GM04503 (cell line): ENCODE measurements at regions not wholly inside any gene's neighbourhood (a gene's known extent, or its start where the extent isn't known, plus 50 kb on each side); places are given as distances from the start of the nearest gene placed in this dataset.

Experiments used
- DNase-seq: peaks from one replicate; pipeline ENCODE4 v3.0.0-alpha.2; 2012; ENCODE audit warnings: low read depth

DNA sequence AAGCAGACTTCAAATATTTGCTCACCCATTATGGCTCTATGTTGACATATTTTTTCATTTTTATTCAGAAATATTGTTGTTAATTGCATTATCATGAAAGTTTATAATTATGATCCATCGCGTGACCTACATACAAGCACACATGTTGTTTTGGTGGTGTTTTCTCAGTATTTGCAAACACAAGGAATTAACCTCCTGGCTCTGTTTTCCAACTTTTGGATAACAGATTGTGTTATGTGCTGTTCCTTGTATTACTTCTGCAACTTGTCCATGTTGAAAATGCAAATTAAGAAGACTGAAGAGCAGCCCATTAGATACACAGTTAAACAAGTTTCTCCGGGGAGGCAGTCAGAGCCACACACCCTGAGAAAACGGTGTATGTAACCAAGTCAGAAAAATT lies 201.2 kb downstream of the SEC23A start:
- DNase-seq, result no peak

DNA sequence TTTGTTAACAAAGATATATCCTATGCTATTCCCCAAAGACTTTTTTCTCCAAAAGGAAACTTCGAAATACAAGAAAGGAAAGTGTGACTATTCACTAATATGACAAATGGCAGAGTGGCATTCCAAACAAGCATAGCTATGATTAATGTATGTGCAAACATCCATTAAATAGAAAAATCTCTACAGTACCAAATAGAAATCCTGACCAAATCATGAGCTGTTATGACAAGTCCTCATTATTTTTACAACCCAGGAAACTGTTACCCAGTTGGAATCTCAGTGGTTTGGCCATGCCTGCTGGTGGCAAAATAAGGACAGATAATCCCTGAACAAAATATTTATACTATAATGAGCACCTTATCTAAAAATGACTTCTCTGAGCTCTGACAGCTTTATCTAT lies 202.1 kb downstream of the SEC23A start:
- DNase-seq, result no peak

DNA sequence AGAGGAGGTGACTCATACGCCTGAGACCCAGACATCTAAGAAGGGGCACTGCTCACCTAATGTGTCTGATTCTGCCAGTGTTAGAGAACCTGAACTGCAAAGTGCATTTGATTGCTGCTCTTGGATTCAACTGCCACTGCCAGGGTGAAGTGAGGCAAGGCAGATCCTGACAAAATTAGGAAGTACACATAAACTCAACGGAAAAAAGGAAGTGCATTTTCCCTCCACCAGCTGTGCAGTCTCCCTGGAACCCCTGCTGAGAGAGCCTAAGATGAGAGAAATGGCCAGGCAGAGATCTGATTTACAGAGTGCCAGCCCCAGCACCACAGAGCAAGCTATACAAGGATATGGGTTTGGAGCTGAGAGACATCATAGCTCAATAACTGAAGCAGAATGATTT lies 215.3 kb downstream of the SEC23A start:
- no peak for DNase-seq

DNA sequence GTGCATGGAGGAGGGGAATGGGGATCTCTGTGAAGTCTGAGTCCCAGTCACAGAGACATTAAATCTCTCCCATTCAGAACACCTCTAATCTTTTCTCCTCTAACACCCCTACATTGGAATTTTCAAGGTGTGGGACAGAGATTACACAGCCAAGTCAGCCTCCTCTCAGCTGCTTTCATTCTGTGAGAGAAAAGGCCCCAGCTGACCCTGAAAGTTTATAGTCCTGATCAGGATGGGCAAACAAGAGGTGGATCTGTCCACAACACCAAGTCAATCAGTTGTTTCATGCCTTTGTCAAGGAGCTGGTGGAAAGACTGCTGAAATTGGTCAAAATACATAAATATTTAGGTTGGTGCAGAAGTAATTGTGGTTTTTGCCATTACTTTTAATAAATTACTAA lies 218.9 kb downstream of the SEC23A start:
- no peak for DNase-seq

DNA sequence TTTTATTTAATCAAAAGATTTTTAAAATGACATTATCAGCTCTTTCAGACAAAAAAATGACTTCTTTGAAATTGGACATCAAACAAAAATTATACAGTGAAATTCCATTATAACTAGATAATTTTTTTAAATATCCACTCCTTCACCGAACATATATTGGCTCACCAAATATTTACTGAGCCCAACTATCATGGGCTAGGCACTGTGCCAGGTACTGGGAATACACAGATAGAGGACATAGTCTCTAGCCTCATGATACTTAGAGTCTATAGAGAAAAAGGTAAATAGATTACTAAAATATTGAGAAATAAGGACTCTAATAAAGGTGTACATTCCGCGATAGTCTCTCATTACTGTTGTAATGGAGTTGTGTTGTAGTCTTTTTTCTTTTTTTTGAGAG lies 219.9 kb downstream of the SEC23A start:
- DNase-seq, result no peak

DNA sequence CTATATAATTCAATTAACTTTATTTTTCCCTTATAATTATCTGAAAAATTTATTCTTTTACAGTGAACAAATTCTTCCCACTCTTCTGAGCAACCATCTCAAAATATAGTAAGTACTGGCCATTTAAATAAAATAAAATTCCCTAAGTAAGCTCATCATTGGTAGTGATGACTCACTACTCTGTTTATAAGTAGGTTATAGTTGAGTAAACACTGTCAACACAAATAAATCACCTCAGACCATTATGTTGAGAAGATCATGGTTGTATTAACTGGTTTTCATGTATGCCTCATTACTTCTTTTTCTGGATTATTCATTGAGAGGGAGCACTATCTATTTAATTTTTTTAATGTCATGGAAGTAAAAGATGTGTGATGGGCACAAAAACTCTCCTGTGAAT lies 220.5 kb downstream of the SEC23A start:
- no peak for DNase-seq

DNA sequence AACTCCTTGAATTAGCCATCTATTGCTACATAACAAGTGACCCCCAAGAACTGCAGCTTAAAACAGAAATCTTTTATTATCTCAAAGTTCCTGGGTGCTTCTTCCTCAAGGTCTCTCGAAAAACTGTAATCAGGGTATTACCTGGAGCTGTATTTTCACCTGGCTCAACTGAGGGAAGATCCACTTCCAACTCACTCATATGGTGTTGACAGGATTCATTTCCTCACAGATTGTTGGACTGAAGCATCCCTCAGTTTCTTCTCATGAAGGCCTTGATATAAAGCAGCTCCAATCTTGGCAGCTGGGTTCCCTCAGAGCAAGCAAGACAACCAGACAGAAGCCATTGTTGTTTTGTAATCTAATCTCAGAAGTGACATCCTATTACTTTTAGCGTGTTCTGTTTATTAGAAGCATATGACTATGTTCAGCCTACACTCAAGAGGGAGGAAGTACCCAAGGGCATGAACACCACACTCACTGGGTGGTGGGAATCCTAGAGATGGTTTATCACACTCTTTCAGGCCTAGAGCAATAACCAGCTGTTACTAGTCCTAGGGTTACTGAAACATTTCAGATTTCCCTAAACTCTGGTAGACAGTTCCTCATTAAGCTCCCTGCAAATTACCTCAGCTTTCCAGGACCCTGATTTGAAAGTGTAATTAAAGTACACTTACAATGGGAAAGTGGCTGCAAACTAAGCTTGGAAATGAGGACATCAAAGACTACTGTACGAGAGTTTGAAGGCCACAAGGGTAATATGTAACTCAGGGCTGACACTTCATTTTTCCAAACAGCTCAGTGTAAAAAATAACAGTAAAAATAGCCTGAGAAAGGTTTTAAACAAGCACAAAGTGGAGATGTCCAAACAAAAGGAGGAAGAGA lies 222.2 kb downstream of the SEC23A start:
- DNase-seq, result no peak

DNA sequence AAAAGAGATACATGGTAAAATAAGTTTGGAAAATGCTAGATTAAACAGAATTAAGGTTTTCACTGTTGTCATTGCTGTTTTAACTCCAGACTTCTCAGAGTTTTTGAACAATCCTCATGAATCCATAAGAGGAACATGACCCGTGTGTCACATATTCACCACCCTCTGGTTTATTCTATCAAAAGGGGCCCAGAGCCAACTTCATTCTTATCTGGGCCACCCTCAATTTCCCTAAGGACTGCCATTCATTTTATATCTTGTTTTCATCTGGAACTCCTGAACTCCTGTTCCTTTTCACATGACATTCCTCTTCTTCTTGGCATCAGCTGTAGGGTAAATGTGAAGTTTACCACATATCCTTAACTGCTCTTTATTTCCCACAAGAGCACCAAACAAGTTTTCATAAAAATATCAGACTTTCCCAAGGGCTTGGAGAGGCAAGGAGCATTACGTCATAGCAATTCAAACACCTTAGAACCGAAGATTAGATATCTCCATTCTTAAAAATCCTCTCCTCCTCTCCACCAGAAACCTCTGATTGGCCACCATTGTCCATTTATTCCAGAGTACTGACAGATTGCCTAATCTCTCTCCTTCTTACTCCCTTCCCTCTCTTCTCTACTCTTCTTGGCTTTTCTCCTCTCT lies 225.2 kb downstream of the SEC23A start:
- DNase-seq, result no peak

DNA sequence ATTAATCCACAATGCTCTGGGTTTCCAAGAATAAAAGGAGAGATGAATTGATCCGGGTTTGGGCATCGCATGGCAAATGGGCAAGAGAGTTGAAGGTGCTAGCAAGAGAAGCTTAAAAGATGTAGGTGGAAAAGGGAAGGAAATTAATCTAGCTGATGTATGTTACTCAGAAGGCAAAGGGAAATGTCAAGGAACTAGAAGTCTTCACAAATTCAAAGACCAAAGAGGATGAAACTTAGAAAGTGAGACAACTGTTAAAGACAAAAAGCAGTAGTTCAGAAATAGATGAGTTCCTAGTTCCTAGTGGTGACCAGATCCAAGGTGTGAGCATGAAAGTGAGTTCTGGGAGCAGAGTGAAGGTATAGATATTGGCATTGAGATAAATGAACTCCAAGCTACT lies 228.3 kb downstream of the SEC23A start:
- DNase-seq, result no peak

DNA sequence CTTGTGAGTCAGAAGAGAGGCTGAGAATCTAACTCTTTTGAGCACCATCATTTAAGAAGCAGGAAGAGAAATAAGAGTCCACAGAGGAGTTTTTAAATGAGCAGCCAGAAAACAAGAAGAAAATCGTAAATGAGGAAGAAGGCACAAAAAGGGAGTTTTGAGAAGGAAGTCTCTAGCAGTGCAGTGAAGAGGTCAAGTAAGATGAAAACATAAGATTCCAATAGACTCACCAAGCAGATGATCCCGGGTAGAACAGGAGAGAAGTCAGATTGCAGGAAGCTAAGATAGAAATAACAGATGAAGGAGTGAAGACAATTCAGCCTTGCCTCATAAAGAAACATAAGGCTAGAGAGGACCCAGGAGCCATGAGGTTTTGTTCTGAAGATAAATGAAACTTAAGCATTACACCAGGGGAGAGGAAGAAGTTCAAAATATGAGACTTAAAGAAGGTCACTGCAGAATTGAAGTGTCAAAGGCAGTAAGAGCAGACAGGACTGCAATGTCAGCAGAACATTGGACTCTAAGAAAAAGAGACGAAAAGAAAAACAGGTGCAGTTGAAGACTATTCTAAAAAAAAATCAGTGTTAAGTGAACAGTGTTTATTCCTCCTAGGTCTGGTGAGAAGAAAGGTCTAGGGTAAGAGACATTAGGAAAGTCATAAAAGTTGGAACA lies 229.0 kb downstream of the SEC23A start:
- no peak for DNase-seq

DNA sequence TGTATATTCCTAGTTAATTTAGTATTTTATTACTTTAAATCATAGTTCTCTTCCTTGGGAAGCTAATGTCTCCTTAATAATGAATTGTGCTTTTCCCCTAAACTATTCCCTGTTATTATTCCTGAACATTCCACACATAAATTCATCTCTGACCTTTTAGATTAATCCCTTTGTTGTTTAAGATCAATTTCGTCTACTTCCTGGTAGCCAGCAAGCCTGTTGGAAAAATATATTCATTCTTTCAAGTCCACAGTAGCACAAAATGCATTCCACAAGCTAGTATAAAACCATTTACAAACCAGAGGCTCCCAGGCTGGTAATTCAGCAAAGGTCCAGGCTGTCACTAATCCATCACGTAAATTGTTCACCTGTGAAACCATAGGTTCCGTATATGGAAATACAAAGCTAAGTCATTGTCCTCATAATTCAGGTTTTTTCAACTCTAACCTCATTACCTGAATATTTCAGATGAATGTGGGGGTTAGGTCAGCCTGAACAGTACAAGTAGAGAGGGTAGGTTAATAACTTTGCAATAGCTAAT lies 232.7 kb downstream of the SEC23A start:
- no peak for DNase-seq

DNA sequence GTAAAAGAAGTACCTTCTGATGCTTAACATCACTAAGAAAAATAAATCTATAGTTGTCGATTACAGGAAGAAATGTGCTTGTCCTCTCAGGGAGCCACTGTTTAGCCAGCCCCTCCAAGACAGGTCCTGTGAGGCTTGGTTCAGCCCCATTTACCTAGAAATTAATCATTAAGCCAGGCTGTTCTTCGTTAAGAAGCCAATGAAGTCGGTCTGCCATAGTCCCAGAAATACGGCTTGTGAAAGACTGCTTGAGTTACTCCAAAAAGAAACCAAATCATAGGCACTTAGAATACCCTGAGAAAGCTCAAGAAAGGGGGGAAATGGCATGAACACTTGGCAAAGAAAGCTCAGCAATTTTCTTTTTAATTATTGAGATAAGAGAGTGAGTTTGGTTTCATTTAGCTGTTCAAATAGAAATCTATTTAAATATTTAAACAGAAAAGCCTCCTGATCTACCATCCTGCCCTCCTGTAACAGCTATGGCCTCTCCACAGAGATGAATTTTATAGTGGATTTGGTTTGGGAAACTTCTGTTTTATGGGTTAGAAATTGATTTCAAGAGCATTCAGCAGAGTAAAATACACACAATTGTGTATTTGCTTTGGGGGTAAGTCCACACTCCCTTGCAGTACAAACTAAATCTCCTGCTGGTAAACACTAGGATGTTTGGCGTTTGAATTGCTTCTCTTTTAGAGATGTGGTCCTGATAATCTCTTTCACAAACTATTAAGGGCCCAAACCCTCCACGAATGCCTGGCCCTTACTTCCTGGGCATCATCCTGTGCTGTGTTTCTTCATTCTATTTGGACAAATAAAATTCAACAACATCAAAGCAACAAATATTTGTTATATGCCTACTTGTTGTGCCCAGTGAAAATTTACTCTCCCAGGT lies 234.4 kb downstream of the SEC23A start:
- DNase-seq, result no peak

DNA sequence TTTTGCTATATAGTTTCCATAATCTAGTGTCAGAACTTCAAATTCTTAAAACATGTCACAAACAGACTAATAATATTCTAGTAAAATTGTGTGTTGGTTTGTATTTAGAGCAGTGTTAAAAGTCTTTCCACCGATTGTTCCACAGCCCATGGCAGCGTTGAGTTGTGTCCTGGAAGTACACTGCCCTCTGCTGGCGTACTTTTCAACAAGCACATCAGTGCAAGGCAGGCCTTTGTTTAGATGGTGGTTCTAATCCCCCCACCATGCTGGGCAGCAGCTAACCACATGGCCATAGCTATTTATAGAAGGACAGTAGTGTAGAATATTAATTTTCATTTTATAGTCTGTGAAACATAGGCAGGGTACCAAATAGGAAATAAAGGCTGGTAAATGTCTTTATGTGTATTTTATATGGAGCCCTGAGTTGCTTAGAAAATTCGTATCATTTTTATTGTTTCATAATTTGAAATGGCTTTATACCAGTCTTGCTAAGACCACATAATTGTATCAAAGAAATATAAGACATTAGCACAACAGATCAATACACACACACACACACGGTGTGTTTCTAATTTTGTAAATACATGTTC lies 235.4 kb downstream of the SEC23A start:
- peak; percentile 19 for DNase-seq

DNA sequence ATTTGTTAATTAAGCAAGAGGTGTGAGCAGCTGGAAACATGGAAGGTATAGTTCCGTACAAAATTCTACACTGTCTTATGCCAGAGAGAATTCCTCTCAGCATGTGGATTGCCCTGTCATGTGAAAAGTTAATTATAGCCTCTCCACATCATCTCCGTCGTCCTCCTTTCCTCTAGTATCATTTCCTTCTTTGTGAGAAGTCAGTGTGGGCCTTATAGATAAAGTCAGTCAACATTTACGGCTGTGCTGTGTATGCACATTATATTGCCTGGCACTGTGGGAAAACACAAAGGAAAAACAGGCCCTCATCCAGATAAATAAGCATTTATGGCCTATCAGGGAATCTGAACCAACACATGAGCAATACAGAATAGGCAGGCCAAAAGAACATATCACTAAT lies 236.6 kb downstream of the SEC23A start:
- no peak for DNase-seq

DNA sequence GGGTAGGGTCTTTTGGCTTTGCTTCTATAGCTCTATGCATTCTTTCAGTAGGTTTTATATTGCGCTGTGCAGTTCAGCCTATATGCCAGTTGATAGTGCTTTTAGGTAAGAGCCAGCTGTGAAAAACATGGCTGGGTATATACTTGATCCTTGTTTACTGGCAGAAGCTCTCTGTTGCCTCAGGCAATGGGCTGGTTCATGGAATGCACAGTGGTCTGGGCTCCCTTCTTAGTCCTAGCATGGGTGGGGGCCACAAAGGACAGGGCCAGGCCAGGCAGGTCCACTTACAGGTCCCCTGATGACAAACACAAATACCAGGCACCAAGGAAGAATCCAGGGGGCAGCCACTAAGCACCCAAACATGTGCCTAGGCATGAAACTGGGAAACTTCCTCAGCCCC lies 240.7 kb downstream of the SEC23A start:
- DNase-seq, result no peak

DNA sequence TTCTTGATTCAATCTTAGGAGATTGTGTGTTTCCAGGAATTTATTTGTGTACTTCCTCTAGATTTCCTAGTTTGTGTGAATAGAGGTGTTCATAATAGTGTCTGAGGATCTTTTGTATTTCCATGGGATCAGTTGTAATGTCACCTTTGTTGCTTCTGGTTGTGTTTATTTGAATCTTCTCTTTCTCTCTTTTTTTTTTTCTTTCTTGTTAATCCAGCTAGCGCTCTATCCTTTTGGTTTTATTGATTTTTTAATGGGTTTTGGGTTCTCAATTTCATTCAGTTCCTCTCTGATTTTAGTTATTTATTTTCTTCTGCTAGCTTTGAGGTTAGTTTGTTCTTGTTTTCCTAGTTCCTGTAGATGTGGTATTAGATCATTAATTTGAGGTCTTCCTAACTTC lies 242.5 kb downstream of the SEC23A start:
- no peak for DNase-seq

DNA sequence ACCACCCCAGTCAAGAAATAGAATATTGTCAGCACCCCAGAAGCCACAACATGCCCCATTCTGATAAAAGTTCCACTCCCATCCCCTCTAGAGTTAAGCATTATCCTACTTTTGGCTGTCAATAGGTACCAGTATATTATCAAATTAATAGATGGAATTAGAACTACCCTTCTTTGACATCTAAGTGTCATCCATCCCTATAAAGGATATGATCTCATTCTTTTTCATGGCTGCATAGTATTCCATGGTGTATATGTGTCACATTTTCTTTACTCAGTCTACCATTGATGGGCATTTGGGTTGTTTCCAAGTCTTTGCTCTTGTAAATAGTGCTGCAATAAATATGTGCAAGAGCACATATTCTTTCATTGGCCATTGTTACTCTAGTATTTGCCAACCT lies 246.2 kb downstream of the SEC23A start:
- DNase-seq, result no peak

DNA sequence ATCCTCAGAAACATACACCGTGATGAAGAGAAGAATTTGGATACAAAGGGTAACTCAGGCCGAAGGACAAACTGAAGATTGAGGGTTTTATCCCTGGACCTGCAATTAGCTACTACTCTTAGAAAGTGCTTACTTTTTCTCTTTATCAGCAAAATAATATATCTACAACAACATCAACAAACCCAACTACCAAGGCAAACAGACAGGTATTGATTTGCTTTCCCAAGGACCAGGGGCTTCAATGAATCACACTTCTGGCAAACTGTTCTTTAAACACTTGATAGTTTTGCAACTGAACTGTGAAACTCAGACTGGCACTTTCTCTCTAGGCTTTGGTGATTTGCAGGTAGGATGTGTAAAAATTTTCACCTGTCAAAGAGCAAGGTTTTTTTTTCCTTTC lies 247.5 kb downstream of the SEC23A start:
- DNase-seq, result no peak

DNA sequence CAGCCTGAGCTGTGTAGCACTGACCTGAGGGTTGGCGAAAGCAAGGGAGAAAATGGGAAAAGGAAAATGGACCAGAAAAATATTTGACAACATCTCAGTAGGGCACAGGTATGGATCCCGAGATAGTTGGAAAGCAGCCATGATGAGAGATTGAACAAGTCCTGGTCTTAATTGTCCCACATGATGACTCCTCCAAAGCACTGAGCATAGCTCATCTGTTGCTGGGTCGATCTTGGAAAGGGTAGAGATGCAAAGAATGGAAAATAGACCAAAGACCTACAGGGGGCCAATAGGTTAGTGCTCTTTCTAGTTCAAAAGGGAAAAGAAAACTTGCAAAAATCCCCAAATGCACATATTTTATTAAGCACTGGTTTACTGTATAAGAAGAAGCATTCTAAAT lies 251.9 kb downstream of the SEC23A start:
- no peak for DNase-seq

DNA sequence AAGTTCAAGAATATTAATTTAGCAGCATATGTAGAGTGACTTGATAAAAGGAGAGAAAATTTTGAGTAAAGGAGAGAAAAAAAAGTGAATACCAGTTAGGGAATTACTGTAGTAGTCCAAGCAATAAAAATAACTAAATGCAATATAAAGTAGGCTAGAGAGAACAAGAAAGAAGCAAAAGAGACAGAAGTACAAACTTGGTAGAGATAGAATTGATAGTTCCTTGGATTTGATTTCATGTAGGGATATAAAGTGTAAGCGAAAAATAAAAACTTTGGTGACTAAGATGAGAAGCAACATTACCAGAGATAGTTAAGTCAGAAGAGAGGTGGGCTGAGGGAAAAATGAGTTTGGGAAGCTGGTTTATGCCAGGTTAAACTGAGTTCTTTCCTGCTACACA lies 252.4 kb downstream of the SEC23A start:
- DNase-seq, result no peak

DNA sequence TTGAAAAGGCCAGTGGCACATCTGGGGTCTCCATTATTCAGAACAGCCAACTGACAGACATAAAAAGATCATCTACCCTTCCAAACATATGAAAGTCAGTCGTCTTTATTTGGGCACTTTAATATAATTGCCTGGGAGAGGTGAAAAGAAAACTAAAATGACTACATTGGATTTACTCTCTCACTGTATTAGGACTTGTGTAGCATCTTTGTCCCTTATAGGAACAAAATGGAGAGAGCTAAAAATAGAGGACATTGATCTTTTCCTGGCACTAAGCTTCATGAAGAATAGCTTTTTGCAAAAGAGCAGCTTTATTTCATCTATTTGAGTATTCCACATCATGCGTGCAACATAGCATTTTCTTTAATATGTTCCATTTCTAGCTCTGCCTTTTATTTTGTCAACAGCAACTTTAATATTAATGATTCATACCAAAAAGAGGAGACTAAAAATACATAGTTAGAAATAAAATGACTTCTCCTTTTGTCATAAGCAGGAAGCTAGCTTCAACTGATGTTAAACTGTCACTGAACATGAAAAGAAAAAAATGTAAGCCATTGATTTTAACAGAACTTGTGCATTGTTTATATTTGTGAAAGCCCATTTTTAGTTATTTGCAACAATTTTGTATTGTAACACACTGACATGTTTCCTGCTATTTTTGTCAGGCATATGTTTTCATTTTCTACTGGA lies 254.6 kb downstream of the SEC23A start:
- no peak for DNase-seq
